ENCODE measurements at regions not wholly inside any gene's neighbourhood (a gene's known extent, or its start where the extent isn't known, plus 50 kb on each side); places are given as distances from the start of the nearest gene placed in this dataset.

DNA sequence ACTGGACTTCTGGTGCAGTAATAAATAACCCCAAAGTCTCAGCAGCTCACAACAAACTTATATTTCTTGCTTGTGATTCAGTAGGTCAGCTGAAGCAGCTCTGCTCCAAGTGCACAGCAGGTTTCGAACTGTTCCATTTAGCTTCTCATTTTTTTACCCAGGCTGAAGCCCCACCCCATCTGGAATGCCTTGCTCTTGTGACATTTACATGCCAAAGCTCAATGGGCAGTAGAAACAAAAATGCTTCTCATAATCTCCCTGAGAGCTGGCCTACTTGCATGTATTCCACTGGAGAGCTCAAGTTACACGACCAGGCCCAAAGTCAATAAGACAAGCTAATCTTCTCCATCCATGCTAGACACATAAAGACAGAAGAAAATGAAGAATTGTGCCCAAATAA, 165.2 kb downstream of the HAO1 start:
- TF ChIP-seq, protein P1, sequence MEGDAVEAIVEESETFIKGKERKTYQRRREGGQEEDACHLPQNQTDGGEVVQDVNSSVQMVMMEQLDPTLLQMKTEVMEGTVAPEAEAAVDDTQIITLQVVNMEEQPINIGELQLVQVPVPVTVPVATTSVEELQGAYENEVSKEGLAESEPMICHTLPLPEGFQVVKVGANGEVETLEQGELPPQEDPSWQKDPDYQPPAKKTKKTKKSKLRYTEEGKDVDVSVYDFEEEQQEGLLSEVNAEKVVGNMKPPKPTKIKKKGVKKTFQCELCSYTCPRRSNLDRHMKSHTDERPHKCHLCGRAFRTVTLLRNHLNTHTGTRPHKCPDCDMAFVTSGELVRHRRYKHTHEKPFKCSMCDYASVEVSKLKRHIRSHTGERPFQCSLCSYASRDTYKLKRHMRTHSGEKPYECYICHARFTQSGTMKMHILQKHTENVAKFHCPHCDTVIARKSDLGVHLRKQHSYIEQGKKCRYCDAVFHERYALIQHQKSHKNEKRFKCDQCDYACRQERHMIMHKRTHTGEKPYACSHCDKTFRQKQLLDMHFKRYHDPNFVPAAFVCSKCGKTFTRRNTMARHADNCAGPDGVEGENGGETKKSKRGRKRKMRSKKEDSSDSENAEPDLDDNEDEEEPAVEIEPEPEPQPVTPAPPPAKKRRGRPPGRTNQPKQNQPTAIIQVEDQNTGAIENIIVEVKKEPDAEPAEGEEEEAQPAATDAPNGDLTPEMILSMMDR (IDR thresholded peaks at IDR 0.05; ENCODE audit: insufficient read depth, low read length, poor library complexity, severe bottlenecking): no peak
- no peak for TF ChIP-seq EZH2phosphoT487 (conservative IDR thresholded peaks at IDR 0.05; ENCODE audit: low read length)
